A673 (cell line): ENCODE measurements at regions not wholly inside any gene's neighbourhood (a gene's known extent, or its start where the extent isn't known, plus 50 kb on each side); places are given as distances from the start of the nearest gene placed in this dataset.

ENCODE experiments used
- BruUV-seq: library from RNA; stranded (reverse); fragments of 400-500 nt; replicated peaks from 2 replicates; lab custom pipeline; 2021; lab: Mats Ljungman, UMichigan
- CTCF ChIA-PET: fragments of 300-600 bp; sonication (Branson Sonifier 250); formaldehyde crosslinking; loops from one replicate; lab custom pipeline; 2022; ENCODE audit warnings: antibody characterized with exemption; lab: Charles Lee
- POLR2A ChIA-PET: fragments of 300-600 bp; sonication (Branson Sonifier 250); formaldehyde crosslinking; loops from one replicate; lab custom pipeline; 2022; ENCODE audit warnings: antibody characterized with exemption; ENCODE audit not compliant: low non-redundant PET; lab: Charles Lee
- DNase-seq: peaks from one replicate; pipeline ENCODE4 v3.0.0-alpha.2; 2015; ENCODE audit warnings: low spot score
- H3K27ac ChIP-seq: fragments of 200-600 bp; sonication (generic); 2 replicates; pipeline ENCODE4 v1.5.1; 2016; ENCODE audit warnings: mixed run types, low read depth, mild to moderate bottlenecking, mixed read lengths, antibody characterized with exemption, low read length; ENCODE audit not compliant: poor library complexity, severe bottlenecking
- H3K27me3 ChIP-seq: fragments of 200-600 bp; sonication (generic); replicated peaks from 2 replicates; pipeline ENCODE4 v1.6.1; 2017; ENCODE audit warnings: mixed run types, low read depth, mild to moderate bottlenecking, mixed read lengths, antibody characterized with exemption, low read length; ENCODE audit not compliant: insufficient read depth, poor library complexity
- H3K36me3 ChIP-seq: fragments of 200-600 bp; sonication (generic); 2 replicates; pipeline ENCODE4 v1.6.1; 2016; ENCODE audit warnings: mixed run types, mild to moderate bottlenecking, mixed read lengths, antibody characterized with exemption, low read length; ENCODE audit not compliant: insufficient read depth, poor library complexity, severe bottlenecking
- H3K4me1 ChIP-seq: fragments of 200-600 bp; sonication (generic); 2 replicates; pipeline ENCODE4 v1.6.1; 2017; ENCODE audit warnings: mixed run types, mild to moderate bottlenecking, mixed read lengths, antibody characterized with exemption, low read length; ENCODE audit not compliant: insufficient read depth, poor library complexity, severe bottlenecking
- H3K4me3 ChIP-seq: fragments of 200-600 bp; sonication (generic); 2 replicates; pipeline ENCODE4 v1.5.1; 2016; ENCODE audit warnings: low read depth, mixed run types, mild to moderate bottlenecking, mixed read lengths, low read length; ENCODE audit not compliant: poor library complexity, severe bottlenecking
- H3K9me3 ChIP-seq: fragments of 200-600 bp; sonication (generic); 2 replicates; pipeline ENCODE4 v1.6.1; 2016; ENCODE audit warnings: mixed run types, low read depth, mild to moderate bottlenecking, mixed read lengths, antibody characterized with exemption, low read length; ENCODE audit not compliant: poor library complexity, severe bottlenecking
- EZH2 ChIP-seq: fragments of 200-600 bp; sonication (generic); IDR thresholded peaks from 2 replicates; pipeline ENCODE4 v1.6.1; 2017; ENCODE audit warnings: borderline replicate concordance, low read depth, mild to moderate bottlenecking, mixed read lengths, antibody characterized with exemption, low read length; ENCODE audit not compliant: poor library complexity, severe bottlenecking
- intact Hi-C: fragments of 100-400 bp; cut with micrococcal nuclease; formaldehyde crosslinking; loops from one replicate; pipeline ENCODE4 v1.10.0; 2022; ENCODE audit not compliant: unreplicated experiment
- TF ChIP-seq, protein P1 (sequence below): fragments of 300-800, 200-600 bp; sonication (generic); conservative IDR thresholded peaks from 2 replicates; pipeline ENCODE4 v1.5.1; 2017; ENCODE audit warnings: low read depth, mild to moderate bottlenecking, antibody characterized with exemption, low read length, moderate library complexity, mixed read lengths

GRCh38 chr5:158436271-158437065, 577.5 kb upstream of the CLINT1 start:
- H3K9me3 ChIP-seq, result no peaks in the 10 kb centered on the region
- no peaks in the 10 kb centered on the region for H3K27me3 ChIP-seq
- no peak overlapping the region for H3K27ac ChIP-seq
- DNase-seq, result no peak
- no peak for TF ChIP-seq EZH2
- TF ChIP-seq, protein P1, sequence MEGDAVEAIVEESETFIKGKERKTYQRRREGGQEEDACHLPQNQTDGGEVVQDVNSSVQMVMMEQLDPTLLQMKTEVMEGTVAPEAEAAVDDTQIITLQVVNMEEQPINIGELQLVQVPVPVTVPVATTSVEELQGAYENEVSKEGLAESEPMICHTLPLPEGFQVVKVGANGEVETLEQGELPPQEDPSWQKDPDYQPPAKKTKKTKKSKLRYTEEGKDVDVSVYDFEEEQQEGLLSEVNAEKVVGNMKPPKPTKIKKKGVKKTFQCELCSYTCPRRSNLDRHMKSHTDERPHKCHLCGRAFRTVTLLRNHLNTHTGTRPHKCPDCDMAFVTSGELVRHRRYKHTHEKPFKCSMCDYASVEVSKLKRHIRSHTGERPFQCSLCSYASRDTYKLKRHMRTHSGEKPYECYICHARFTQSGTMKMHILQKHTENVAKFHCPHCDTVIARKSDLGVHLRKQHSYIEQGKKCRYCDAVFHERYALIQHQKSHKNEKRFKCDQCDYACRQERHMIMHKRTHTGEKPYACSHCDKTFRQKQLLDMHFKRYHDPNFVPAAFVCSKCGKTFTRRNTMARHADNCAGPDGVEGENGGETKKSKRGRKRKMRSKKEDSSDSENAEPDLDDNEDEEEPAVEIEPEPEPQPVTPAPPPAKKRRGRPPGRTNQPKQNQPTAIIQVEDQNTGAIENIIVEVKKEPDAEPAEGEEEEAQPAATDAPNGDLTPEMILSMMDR, result no peak
- ChIA-PET POLR2A (no interaction called here), CTCF (no interaction called here)
- BruUV-seq, result no TSS peak
- H3K36me3 ChIP-seq, result no peaks in the 10 kb centered on the region
- no peak overlapping the region for H3K4me3 ChIP-seq
- H3K4me1 ChIP-seq, result no peaks in the 10 kb centered on the region
- intact Hi-C loops, result no loop called here

- ChIA-PET CTCF (no interaction called here), POLR2A (no interaction called here)
- intact Hi-C loops, result no loop called here
- DNase-seq, result no peak
- Histone ChIP-seq H3K4me1 (no peaks in the 10 kb centered on the region), H3K27ac (no peak overlapping the region), H3K9me3 (no peaks in the 10 kb centered on the region), H3K4me3 (no peak overlapping the region), H3K36me3 (no peaks in the 10 kb centered on the region), H3K27me3 (no peaks in the 10 kb centered on the region)
- TF ChIP-seq, protein P1, result no peak
- no peak for TF ChIP-seq EZH2
- BruUV-seq, result no TSS peak
Observed at GRCh38 chr5:158435161-158435616, 576.2 kb upstream of the CLINT1 start.

DNA sequence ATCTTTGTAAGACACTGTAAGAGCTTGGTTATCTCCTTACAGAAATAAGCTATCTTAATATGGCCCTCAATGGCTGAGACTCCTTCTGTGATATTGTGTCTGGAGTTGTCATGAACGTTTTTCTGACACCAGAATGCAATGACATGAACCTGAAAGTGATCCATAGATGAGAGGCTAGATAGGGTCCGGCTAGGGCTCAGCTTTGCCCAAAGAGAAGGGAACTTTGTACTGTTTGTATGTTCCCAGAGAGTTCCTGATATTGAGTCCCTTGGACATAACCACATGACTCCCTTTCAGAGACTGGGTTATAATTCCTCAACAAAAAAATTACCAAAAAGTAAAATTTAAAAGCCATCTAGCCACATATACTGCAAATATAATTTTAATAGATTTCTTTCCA, 575.8 kb upstream of the CLINT1 start:
- ChIA-PET CTCF (no interaction called here), POLR2A (no interaction called here)
- no peaks in the 10 kb centered on the region for H3K36me3 ChIP-seq
- H3K4me3 ChIP-seq, result no peak overlapping the region
- H3K27ac ChIP-seq, result no peak overlapping the region
- TF ChIP-seq EZH2, result no peak
- TF ChIP-seq, protein P1, result no peak
- no peaks in the 10 kb centered on the region for H3K27me3 ChIP-seq
- DNase-seq, result no peak
- H3K4me1 ChIP-seq, result no peaks in the 10 kb centered on the region
- no TSS peak for BruUV-seq
- intact Hi-C loops, result no loop called here
- no peaks in the 10 kb centered on the region for H3K9me3 ChIP-seq
